Keratinocyte (primary cell): ENCODE measurements at regions not wholly inside any gene's neighbourhood (a gene's known extent, or its start where the extent isn't known, plus 50 kb on each side); places are given as distances from the start of the nearest gene placed in this dataset.
"Not testable (repeated sequence)": the region's sequence is repeated elsewhere in the genome, so short reads cannot be mapped to it uniquely, and the experiment has no call there.

ENCODE experiments used
- CTCF ChIP-seq, 3 experiments: IDR thresholded peaks in 1 of 3; conservative IDR thresholded peaks in 1 of 3; optimal IDR thresholded peaks in 1 of 3; 2 replicates in 2 of 3; 3 replicates in 1 of 3; pipeline versions ENCODE3 to v1.5.1; 2011; ENCODE audit warnings: low read length in 3 of 3, mild to moderate bottlenecking in 3 of 3, moderate library complexity in 2 of 3, control low read depth in 1 of 3, inconsistent platforms in 1 of 3; ENCODE audit not compliant: insufficient read depth in 2 of 3; ENCODE audit errors: extremely low read depth in 1 of 3
- EZH2 ChIP-seq: IDR thresholded peaks from one replicate; pipeline ENCODE4 v1.6.1; 2012; ENCODE audit warnings: inconsistent platforms, mild to moderate bottlenecking, low read length, moderate library complexity

GRCh38 chr15:53116915-53117314 lies 326.8 kb upstream of the ONECUT1 start:
- TF ChIP-seq EZH2; CTCF (optimal IDR thresholded peaks at IDR 0.05 in 1 of 3, IDR thresholded peaks at IDR 0.05 in 1 of 3, conservative IDR thresholded peaks at IDR 0.05 in 1 of 3; ENCODE audit: extremely low read depth in 1 of 3, insufficient read depth in 2 of 3, low read length in 3 of 3): not testable (repeated sequence)
